ENCODE measurements at regions not wholly inside any gene's neighbourhood (a gene's known extent, or its start where the extent isn't known, plus 50 kb on each side); places are given as distances from the start of the nearest gene placed in this dataset.

- no peak overlapping the region for H3K27ac ChIP-seq (ENCODE audit: low read depth, low read length)
- no peaks in the 10 kb centered on the region for H3F3A ChIP-seq (ENCODE audit: insufficient read depth)
- no peaks in the 10 kb centered on the region for H3K9me2 ChIP-seq (replicated peaks; ENCODE audit: insufficient read depth, low read length)
- no peak overlapping the region for H2AFZ ChIP-seq (ENCODE audit: low read depth, low read length, severe bottlenecking)
- H3K9ac ChIP-seq (ENCODE audit: low read length): no peak overlapping the region
- no peak overlapping the region for H3K4me3 ChIP-seq (ENCODE audit: insufficient read depth, low read length, poor library complexity, severe bottlenecking)
- H4K20me1 ChIP-seq (ENCODE audit: low read depth, low read length): no peaks in the 10 kb centered on the region
- H3K4me2 ChIP-seq (ENCODE audit: low read depth, low read length, poor library complexity, severe bottlenecking): no peak overlapping the region
- H3K79me2 ChIP-seq (ENCODE audit: insufficient read depth, low read length): no peaks in the 10 kb centered on the region
- H3K27me3 ChIP-seq (ENCODE audit: low read length): no peaks in the 10 kb centered on the region
- H3K9me3 ChIP-seq (ENCODE audit: insufficient read depth, low read length): no peaks in the 10 kb centered on the region
- TF ChIP-seq CTCF (IDR thresholded peaks at IDR 0.05; ENCODE audit: insufficient read depth, low read length, poor library complexity, severe bottlenecking) (no peak), EZH2phosphoT487 (conservative IDR thresholded peaks at IDR 0.05; ENCODE audit: low read length) (no peak)
- no peaks in the 10 kb centered on the region for H3K36me3 ChIP-seq (ENCODE audit: low read length)
Measured at GRCh38 chr2:82412021-82412420, 2047.1 kb downstream of the SUCLG1 start.

- Histone ChIP-seq H4K20me1 (ENCODE audit: low read depth, low read length) (no peaks in the 10 kb centered on the region), H3F3A (ENCODE audit: insufficient read depth) (no peaks in the 10 kb centered on the region), H3K79me2 (ENCODE audit: insufficient read depth, low read length) (no peaks in the 10 kb centered on the region), H3K4me3 (ENCODE audit: insufficient read depth, low read length, poor library complexity, severe bottlenecking) (no peak overlapping the region), H3K9me3 (ENCODE audit: insufficient read depth, low read length) (no peaks in the 10 kb centered on the region), H3K27ac (ENCODE audit: low read depth, low read length) (no peak overlapping the region), H3K36me3 (ENCODE audit: low read length) (no peaks in the 10 kb centered on the region), H2AFZ (ENCODE audit: low read depth, low read length, severe bottlenecking) (no peak overlapping the region), H3K4me2 (ENCODE audit: low read depth, low read length, poor library complexity, severe bottlenecking) (no peak overlapping the region), H3K27me3 (ENCODE audit: low read length) (no peaks in the 10 kb centered on the region), H3K9ac (ENCODE audit: low read length) (no peak overlapping the region), H3K9me2 (replicated peaks; ENCODE audit: insufficient read depth, low read length) (no peaks in the 10 kb centered on the region)
- TF ChIP-seq EZH2phosphoT487 (conservative IDR thresholded peaks at IDR 0.05; ENCODE audit: low read length): no peak
- no peak for TF ChIP-seq CTCF (IDR thresholded peaks at IDR 0.05; ENCODE audit: insufficient read depth, low read length, poor library complexity, severe bottlenecking)
Measured at GRCh38 chr2:82411071-82411470, 2048.0 kb downstream of the SUCLG1 start.

GRCh38 chr2:82395531-82395930 lies 2063.5 kb downstream of the SUCLG1 start:
- no peaks in the 10 kb centered on the region for H3K9me3 ChIP-seq (ENCODE audit: insufficient read depth, low read length)
- H3K4me3 ChIP-seq (ENCODE audit: insufficient read depth, low read length, poor library complexity, severe bottlenecking): no peak overlapping the region
- H2AFZ ChIP-seq (ENCODE audit: low read depth, low read length, severe bottlenecking): no peak overlapping the region

More at GRCh38 chr2:82395531-82395930, 2063.5 kb downstream of the SUCLG1 start:
- Histone ChIP-seq H3K9ac (ENCODE audit: low read length) (no peak overlapping the region), H3K36me3 (ENCODE audit: low read length) (no peaks in the 10 kb centered on the region), H3K27ac (ENCODE audit: low read depth, low read length) (no peak overlapping the region), H3K9me2 (replicated peaks; ENCODE audit: insufficient read depth, low read length) (no peaks in the 10 kb centered on the region), H3F3A (ENCODE audit: insufficient read depth) (no peaks in the 10 kb centered on the region), H3K4me2 (ENCODE audit: low read depth, low read length, poor library complexity, severe bottlenecking) (no peak overlapping the region), H3K79me2 (ENCODE audit: insufficient read depth, low read length) (no peaks in the 10 kb centered on the region), H4K20me1 (ENCODE audit: low read depth, low read length) (no peaks in the 10 kb centered on the region), H3K27me3 (ENCODE audit: low read length) (no peaks in the 10 kb centered on the region)
- no peak for TF ChIP-seq EZH2phosphoT487 (conservative IDR thresholded peaks at IDR 0.05; ENCODE audit: low read length)
- no peak for TF ChIP-seq CTCF (IDR thresholded peaks at IDR 0.05; ENCODE audit: insufficient read depth, low read length, poor library complexity, severe bottlenecking)

Measured in SU-DHL-6 (cell line).